ENCODE measurements at regions not wholly inside any gene's neighbourhood (a gene's known extent, or its start where the extent isn't known, plus 50 kb on each side); places are given as distances from the start of the nearest gene placed in this dataset.

- DNase-seq (ENCODE audit: low read depth, low spot score), result peak; percentile 41
- H3K9ac ChIP-seq (ENCODE audit: control insufficient read depth, extremely low read depth, insufficient read depth, low read length), result no peak overlapping the region
- no peaks in the 10 kb centered on the region for H3K9me3 ChIP-seq (ENCODE audit: control insufficient read depth, low read depth, low read length)
- H3K4me3 ChIP-seq (ENCODE audit: control insufficient read depth in 2 of 3, extremely low read depth in 1 of 3, insufficient read depth in 2 of 3, low read depth in 1 of 3, low read length in 3 of 3), result no peak overlapping the region
- peak overlapping the region; percentile 66 for H3K4me2 ChIP-seq (ENCODE audit: control insufficient read depth, extremely low read depth, insufficient read depth, low read depth, low read length)
- H2AFZ ChIP-seq (ENCODE audit: control insufficient read depth, low read length), result peak overlapping the region; percentile 60
- no peaks in the 10 kb centered on the region for H3K79me2 ChIP-seq (ENCODE audit: control insufficient read depth, insufficient read depth, low read length)
- peaks cover 9% of the 10 kb centered on the region for H3K4me1 ChIP-seq (ENCODE audit: control insufficient read depth, extremely low read depth, insufficient read depth, low read length)
- no peaks in the 10 kb centered on the region for H3K27me3 ChIP-seq (ENCODE audit: control insufficient read depth, extremely low read depth, insufficient read depth, low read length)
- no peaks in the 10 kb centered on the region for H3K36me3 ChIP-seq (ENCODE audit: control insufficient read depth in 2 of 2, extremely low read depth in 1 of 2, insufficient read depth in 2 of 2, low read length in 2 of 2)
- H3K9me1 ChIP-seq (ENCODE audit: control insufficient read depth, extremely low read depth, insufficient read depth, low read length), result no peaks in the 10 kb centered on the region
- peak; percentile 96 for FAIRE-seq
- dilution Hi-C loops (cut with MboI; ENCODE audit: extremely low pct_ligation_motif_present, low sequenced_read_pairs), result no loop called here
- TF ChIP-seq EZH2 (IDR thresholded peaks at IDR 0.05; ENCODE audit: low read length) (no peak), CTCF (optimal IDR thresholded peaks at IDR 0.05 in 1 of 3, IDR thresholded peaks at IDR 0.05 in 1 of 3, conservative IDR thresholded peaks at IDR 0.05 in 1 of 3; ENCODE audit: extremely low read depth in 1 of 3, insufficient read depth in 2 of 3, low read length in 3 of 3) (no peak)
- no peak overlapping the region for H3K27ac ChIP-seq (ENCODE audit: control insufficient read depth, insufficient read depth, low read length)
- no peaks in the 10 kb centered on the region for H4K20me1 ChIP-seq (ENCODE audit: control insufficient read depth, extremely low read depth, insufficient read depth, low read length)
Observed at GRCh38 chr5:84715686-84716085, 331.0 kb upstream of the EDIL3 start.

- no peak for TF ChIP-seq CTCF (optimal IDR thresholded peaks at IDR 0.05 in 1 of 3, IDR thresholded peaks at IDR 0.05 in 1 of 3, conservative IDR thresholded peaks at IDR 0.05 in 1 of 3; ENCODE audit: extremely low read depth in 1 of 3, insufficient read depth in 2 of 3, low read length in 3 of 3)
- H2AFZ ChIP-seq (ENCODE audit: control insufficient read depth, low read length), result peak overlapping the region; percentile 60
- H3K27ac ChIP-seq (ENCODE audit: control insufficient read depth, insufficient read depth, low read length), result no peak overlapping the region
- no peaks in the 10 kb centered on the region for H3K36me3 ChIP-seq (ENCODE audit: control insufficient read depth in 2 of 2, extremely low read depth in 1 of 2, insufficient read depth in 2 of 2, low read length in 2 of 2)
- H3K9me3 ChIP-seq (ENCODE audit: control insufficient read depth, low read depth, low read length), result no peaks in the 10 kb centered on the region
- no peak overlapping the region for H3K4me3 ChIP-seq (ENCODE audit: control insufficient read depth in 2 of 3, extremely low read depth in 1 of 3, insufficient read depth in 2 of 3, low read depth in 1 of 3, low read length in 3 of 3)
- H3K4me1 ChIP-seq (ENCODE audit: control insufficient read depth, extremely low read depth, insufficient read depth, low read length), result peaks cover 9% of the 10 kb centered on the region
- H4K20me1 ChIP-seq (ENCODE audit: control insufficient read depth, extremely low read depth, insufficient read depth, low read length), result no peaks in the 10 kb centered on the region
- dilution Hi-C loops (cut with MboI; ENCODE audit: extremely low pct_ligation_motif_present, low sequenced_read_pairs), result no loop called here
- no peak for FAIRE-seq
- H3K4me2 ChIP-seq (ENCODE audit: control insufficient read depth, extremely low read depth, insufficient read depth, low read depth, low read length), result peak overlapping the region; percentile 66
- H3K27me3 ChIP-seq (ENCODE audit: control insufficient read depth, extremely low read depth, insufficient read depth, low read length), result no peaks in the 10 kb centered on the region
- H3K9me1 ChIP-seq (ENCODE audit: control insufficient read depth, extremely low read depth, insufficient read depth, low read length), result no peaks in the 10 kb centered on the region
- no peak for DNase-seq (ENCODE audit: low read depth, low spot score)
- H3K79me2 ChIP-seq (ENCODE audit: control insufficient read depth, insufficient read depth, low read length), result no peaks in the 10 kb centered on the region
- H3K9ac ChIP-seq (ENCODE audit: control insufficient read depth, extremely low read depth, insufficient read depth, low read length), result no peak overlapping the region
Observed at GRCh38 chr5:84715091-84715490, 330.4 kb upstream of the EDIL3 start.
